ENCODE measurements at regions not wholly inside any gene's neighbourhood (a gene's known extent, or its start where the extent isn't known, plus 50 kb on each side); places are given as distances from the start of the nearest gene placed in this dataset.

GRCh38 chr7:45259227-45259596, 101.6 kb downstream of the RAMP3 start:
- H2AFZ ChIP-seq (ENCODE audit: low read length), result no peak overlapping the region
- TF ChIP-seq CTCF (IDR thresholded peaks at IDR 0.05; ENCODE audit: extremely low read depth, low read depth, low read length), result no peak
- DNase-seq (ENCODE audit: insufficient read length, low spot score, missing footprints), result no peak

GRCh38 chr7:45259966-45260646, 102.5 kb downstream of the RAMP3 start:
- Histone ChIP-seq H3K79me2 (ENCODE audit: insufficient read depth, low read length) (no peaks in the 10 kb centered on the region), H4K20me1 (ENCODE audit: insufficient read depth, low read length) (no peaks in the 10 kb centered on the region), H3K27me3 (ENCODE audit: insufficient read depth, low read length) (peaks cover 9% of the 10 kb centered on the region), H3K27ac (ENCODE audit: low read depth, low read length) (no peak overlapping the region), H3K9me3 (ENCODE audit: low read depth, low read length) (no peaks in the 10 kb centered on the region), H3K36me3 (ENCODE audit: insufficient read depth, low read length) (no peaks in the 10 kb centered on the region), H3K4me1 (ENCODE audit: insufficient read depth, low read length) (no peaks in the 10 kb centered on the region), H3K4me2 (ENCODE audit: insufficient read depth, low read length) (no peak overlapping the region), H2AFZ (ENCODE audit: low read length) (no peak overlapping the region), H3K4me3 (ENCODE audit: insufficient read depth, low read length) (no peak overlapping the region)
- DNase-seq (ENCODE audit: insufficient read length, low spot score, missing footprints), result peak; percentile 86
- peak; percentile 89 for TF ChIP-seq CTCF (IDR thresholded peaks at IDR 0.05; ENCODE audit: extremely low read depth, low read depth, low read length)

More at GRCh38 chr7:45259227-45259596, 101.6 kb downstream of the RAMP3 start:
- Histone ChIP-seq H3K36me3 (ENCODE audit: insufficient read depth, low read length) (no peaks in the 10 kb centered on the region), H3K4me1 (ENCODE audit: insufficient read depth, low read length) (no peaks in the 10 kb centered on the region), H3K4me2 (ENCODE audit: insufficient read depth, low read length) (no peak overlapping the region), H3K27me3 (ENCODE audit: insufficient read depth, low read length) (peaks cover 6% of the 10 kb centered on the region), H3K27ac (ENCODE audit: low read depth, low read length) (no peak overlapping the region), H3K4me3 (ENCODE audit: insufficient read depth, low read length) (no peak overlapping the region), H3K9me3 (ENCODE audit: low read depth, low read length) (no peaks in the 10 kb centered on the region), H3K79me2 (ENCODE audit: insufficient read depth, low read length) (no peaks in the 10 kb centered on the region), H4K20me1 (ENCODE audit: insufficient read depth, low read length) (no peaks in the 10 kb centered on the region)

GRCh38 chr7:45267262-45267661, 109.7 kb downstream of the RAMP3 start:
- no peaks in the 10 kb centered on the region for H3K36me3 ChIP-seq (ENCODE audit: insufficient read depth, low read length)
- DNase-seq (ENCODE audit: insufficient read length, low spot score, missing footprints), result no peak
- H2AFZ ChIP-seq (ENCODE audit: low read length), result no peak overlapping the region
- no peaks in the 10 kb centered on the region for H3K79me2 ChIP-seq (ENCODE audit: insufficient read depth, low read length)
- no peak for TF ChIP-seq CTCF (IDR thresholded peaks at IDR 0.05; ENCODE audit: extremely low read depth, low read depth, low read length)
- no peaks in the 10 kb centered on the region for H3K9me3 ChIP-seq (ENCODE audit: low read depth, low read length)
- no peak overlapping the region for H3K4me3 ChIP-seq (ENCODE audit: insufficient read depth, low read length)
- peaks cover 14% of the 10 kb centered on the region for H3K27me3 ChIP-seq (ENCODE audit: insufficient read depth, low read length)
- H4K20me1 ChIP-seq (ENCODE audit: insufficient read depth, low read length), result no peaks in the 10 kb centered on the region
- H3K4me2 ChIP-seq (ENCODE audit: insufficient read depth, low read length), result no peak overlapping the region
- H3K4me1 ChIP-seq (ENCODE audit: insufficient read depth, low read length), result no peaks in the 10 kb centered on the region
- no peak overlapping the region for H3K27ac ChIP-seq (ENCODE audit: low read depth, low read length)

- Histone ChIP-seq H3K27ac (ENCODE audit: low read depth, low read length) (no peak overlapping the region), H3K4me2 (ENCODE audit: insufficient read depth, low read length) (no peak overlapping the region), H2AFZ (ENCODE audit: low read length) (no peak overlapping the region), H4K20me1 (ENCODE audit: insufficient read depth, low read length) (no peaks in the 10 kb centered on the region), H3K4me3 (ENCODE audit: insufficient read depth, low read length) (no peak overlapping the region), H3K79me2 (ENCODE audit: insufficient read depth, low read length) (no peaks in the 10 kb centered on the region), H3K9me3 (ENCODE audit: low read depth, low read length) (no peaks in the 10 kb centered on the region), H3K36me3 (ENCODE audit: insufficient read depth, low read length) (no peaks in the 10 kb centered on the region), H3K27me3 (ENCODE audit: insufficient read depth, low read length) (peaks cover 14% of the 10 kb centered on the region), H3K4me1 (ENCODE audit: insufficient read depth, low read length) (no peaks in the 10 kb centered on the region)
- TF ChIP-seq CTCF (IDR thresholded peaks at IDR 0.05; ENCODE audit: extremely low read depth, low read depth, low read length), result no peak
- DNase-seq (ENCODE audit: insufficient read length, low spot score, missing footprints), result no peak
These were observed 110.4 kb downstream of the RAMP3 start for GRCh38 chr7:45268013-45268412.
